GM12878 (cell line): ENCODE measurements at regions not wholly inside any gene's neighbourhood (a gene's known extent, or its start where the extent isn't known, plus 50 kb on each side); places are given as distances from the start of the nearest gene placed in this dataset.

ENCODE experiments used
- ATAC-seq: fragments of 200-7000 bp; cut with Tn5 transposase; 3 replicates; pipeline ENCODE4 v1.9.1; 2020; ENCODE audit warnings: mild to moderate bottlenecking, moderate library complexity
- BruUV-seq: library from RNA; stranded (reverse); fragments of 400-500 nt; replicated peaks from 2 replicates; lab custom pipeline; 2021; lab: Mats Ljungman, UMichigan
- CTCF ChIA-PET: fragments of 300-600 bp; sonication (Branson Sonifier 250); formaldehyde crosslinking; extraction: SDS; loops from one replicate; lab custom pipeline; 2021; ENCODE audit warnings: inconsistent platforms; lab: Yijun Ruan, JAX
- POLR2A ChIA-PET: fragments of 350-600 bp; formaldehyde crosslinking; extraction: SDS; loops from one replicate; lab custom pipeline; 2021; ENCODE audit warnings: inconsistent platforms; lab: Charles Lee
- RAD21 ChIA-PET: fragments of 300-600 bp; sonication (Branson Sonifier 250); formaldehyde crosslinking; loops from one replicate; lab custom pipeline; 2023; ENCODE audit warnings: antibody characterized with exemption; ENCODE audit not compliant: unreplicated experiment; lab: Charles Lee
- SMC1A ChIA-PET: fragments of 300-600 bp; sonication (Branson Sonifier 250); formaldehyde crosslinking; loops from one replicate; lab custom pipeline; 2023; ENCODE audit not compliant: unreplicated experiment, uncharacterized antibody; lab: Charles Lee
- DNase-seq: peaks from one replicate; pipeline ENCODE4 v3.0.0-alpha.2; 2011; ENCODE audit warnings: low read depth, low spot score
- FAIRE-seq: peaks from 3 replicates; lab custom pipeline; 2011; peaks lifted over from hg19 to GRCh38; lab: Jason Lieb, UNC
- H2AFZ ChIP-seq: 2 replicates; pipeline ENCODE4 v1.6.0; 2011; ENCODE audit warnings: low read depth, low read length, control low read depth; ENCODE audit not compliant: control insufficient read depth
- H3K27ac ChIP-seq: 2 replicates; pipeline ENCODE4 v1.5.1; 2011; ENCODE audit warnings: control low read depth; ENCODE audit not compliant: control insufficient read depth, insufficient read depth
- H3K27me3 ChIP-seq, 2 experiments: replicated peaks in 1 of 2; 2 replicates each; pipeline versions ENCODE4 v1.6.0 to v1.6.1; 2011; ENCODE audit warnings: low read length in 1 of 2; ENCODE audit not compliant: control insufficient read depth in 2 of 2, insufficient read depth in 2 of 2
- H3K36me3 ChIP-seq, 2 experiments: 2 replicates each; pipeline ENCODE4 v1.5.1; 2011; ENCODE audit warnings: low read length in 1 of 2; ENCODE audit not compliant: control insufficient read depth in 2 of 2, insufficient read depth in 2 of 2
- H3K4me1 ChIP-seq: 2 replicates; pipeline ENCODE4 v1.6.1; 2011; ENCODE audit warnings: mild to moderate bottlenecking, low read length, moderate library complexity, mixed read lengths; ENCODE audit not compliant: control insufficient read depth, insufficient read depth
- H3K4me2 ChIP-seq: 2 replicates; pipeline ENCODE4 v1.6.0; 2011; ENCODE audit warnings: control low read depth; ENCODE audit not compliant: control insufficient read depth, insufficient read depth
- H3K4me3 ChIP-seq: fragments of 200-600 bp; sonication (generic); 2 replicates; pipeline ENCODE4 v1.5.1; 2016
- H3K79me2 ChIP-seq: 2 replicates; pipeline ENCODE4 v1.6.0; 2011; ENCODE audit warnings: low read length; ENCODE audit not compliant: control insufficient read depth, insufficient read depth
- H3K9ac ChIP-seq: 2 replicates; pipeline ENCODE4 v1.8.0; 2011; ENCODE audit warnings: low read length, control low read depth, mixed read lengths; ENCODE audit not compliant: control insufficient read depth, insufficient read depth
- H3K9me3 ChIP-seq: replicated peaks from 3 replicates; pipeline ENCODE4 v1.5.1; 2011; ENCODE audit warnings: mild to moderate bottlenecking, low read length; ENCODE audit not compliant: control insufficient read depth, insufficient read depth
- H4K20me1 ChIP-seq: 2 replicates; pipeline ENCODE4 v1.6.0; 2011; ENCODE audit not compliant: control insufficient read depth, insufficient read depth
- BRCA1 ChIP-seq: IDR thresholded peaks from 2 replicates; pipeline ENCODE4 v1.6.1; 2011; ENCODE audit warnings: low read depth, low read length, improper control_type of control experiment
- CBFB ChIP-seq: IDR thresholded peaks from 2 replicates; pipeline ENCODE4 v1.6.1; 2016; ENCODE audit warnings: antibody characterized with exemption, low read depth
- CBX3 ChIP-seq: fragments of 200-600 bp; sonication (generic); IDR thresholded peaks from 2 replicates; pipeline ENCODE4 v1.6.1; 2016; ENCODE audit warnings: low read depth, borderline replicate concordance
- FOXM1 ChIP-seq: IDR thresholded peaks from 2 replicates; pipeline ENCODE4 v1.6.1; 2012; ENCODE audit warnings: low read depth, mild to moderate bottlenecking, inconsistent platforms, low read length, moderate library complexity
- HCFC1 ChIP-seq: fragments of 150-350 bp; IDR thresholded peaks from 2 replicates; pipeline ENCODE4 v1.6.1; 2014; ENCODE audit warnings: low read length
- HDAC2 ChIP-seq: fragments of 200-600 bp; sonication (generic); IDR thresholded peaks from 2 replicates; pipeline ENCODE4 v1.6.1; 2017
- IKZF1 ChIP-seq: fragments of 450-650 bp; conservative IDR thresholded peaks from 2 replicates; pipeline ENCODE4 v1.6.1; 2017; ENCODE audit warnings: antibody characterized with exemption, mild to moderate bottlenecking
- MTA3 ChIP-seq: IDR thresholded peaks from 2 replicates; pipeline ENCODE4 v1.6.1; 2012; ENCODE audit warnings: low read length, inconsistent platforms, borderline replicate concordance
- NRF1 ChIP-seq: conservative IDR thresholded peaks from 2 replicates; pipeline ENCODE4 v1.6.1; 2011; ENCODE audit warnings: mild to moderate bottlenecking, low read depth, low read length, improper control_type of control experiment
- PAX5 ChIP-seq: IDR thresholded peaks from 2 replicates; pipeline ENCODE4 v1.6.1; 2011; ENCODE audit warnings: low read depth, low read length, borderline replicate concordance
- RBBP5 ChIP-seq: fragments of 200-600 bp; sonication (generic); conservative IDR thresholded peaks from 2 replicates; pipeline ENCODE4 v1.6.1; 2016
- SP1 ChIP-seq: IDR thresholded peaks from one replicate; pipeline ENCODE4 v1.6.1; 2011; ENCODE audit warnings: low read depth, low read length
- SREBF2 ChIP-seq: IDR thresholded peaks from 2 replicates; pipeline ENCODE4 v1.6.1; 2012; ENCODE audit warnings: mild to moderate bottlenecking, low read length
- TCF12 ChIP-seq: IDR thresholded peaks from 2 replicates; pipeline ENCODE4 v1.6.1; 2011; ENCODE audit warnings: low read depth, mild to moderate bottlenecking, low read length
- TCF7 ChIP-seq: IDR thresholded peaks from 2 replicates; pipeline ENCODE4 v1.6.1; 2014; ENCODE audit warnings: antibody characterized with exemption, borderline replicate concordance
- ZNF24 ChIP-seq: fragments of 450-650 bp; IDR thresholded peaks from 2 replicates; pipeline ENCODE4 v1.6.1; 2017; ENCODE audit warnings: antibody characterized with exemption, mild to moderate bottlenecking
- ZZZ3 ChIP-seq: IDR thresholded peaks from 2 replicates; pipeline ENCODE4 v1.6.1; 2011; ENCODE audit warnings: low read depth; ENCODE audit not compliant: control insufficient read depth, insufficient read length
- WGBS: methylation state at CpG from one replicate; pipeline ENCODE4 v1.1.6; 2016; ENCODE audit warnings: low lambda C conversion rate; ENCODE audit not compliant: insufficient replicate concordance, insufficient coverage; ENCODE audit errors: missing lambda C conversion rate; 5-methylcytosine and 5-hydroxymethylcytosine counted together
- in situ Hi-C: fragments of 300-500 bp; cut with MboI; formaldehyde crosslinking; loops from 9 replicates; pipeline ENCODE4 v1.14.3; 2018; ENCODE audit warnings: mixed read lengths
- intact Hi-C: fragments of 100-400 bp; cut with micrococcal nuclease; formaldehyde crosslinking; loops from one replicate; pipeline ENCODE4 v1.14.2; 2022; ENCODE audit not compliant: unreplicated experiment

- TF ChIP-seq SP1 (no peak), BRCA1 (no peak), PAX5 (no peak), SREBF2 (no peak), CBFB (no peak), NRF1 (no peak), ZZZ3 (no peak), TCF12 (no peak)
These were observed 800.2 kb downstream of the EFNB2 start (continued) for GRCh38 chr13:105735281-105735680.

GRCh38 chr13:105732806-105733529 lies 802.5 kb downstream of the EFNB2 start:
- no peaks in the 10 kb centered on the region for H4K20me1 ChIP-seq
- DNase-seq (no peak), FAIRE-seq (no peak), ATAC-seq (no peak)
- no peaks in the 10 kb centered on the region for H3K36me3 ChIP-seq
- ChIA-PET RAD21 (no interaction called here), SMC1A (interaction anchor here (0.6 to 1.3 kb wide), 3 partner anchors 9 to 102 kb away, joined by 3 to 5 read pairs (median 3); no protein-coding TSS in a partner anchor), CTCF (no interaction called here), POLR2A (no interaction called here)
- no TSS peak for BruUV-seq
- H2AFZ ChIP-seq, result no peak overlapping the region
- no peak overlapping the region for H3K4me3 ChIP-seq
- H3K27ac ChIP-seq, result no peak overlapping the region
- no peaks in the 10 kb centered on the region for H3K4me1 ChIP-seq
- WGBS, result 43% methylated on average over 5 of the region's 5 CpGs
- H3K79me2 ChIP-seq, result no peaks in the 10 kb centered on the region
- in situ Hi-C loops, result no loop called here
- intact Hi-C loops, result no loop called here
- H3K9ac ChIP-seq, result no peak overlapping the region
- H3K27me3 ChIP-seq, result no peaks in the 10 kb centered on the region
- no peaks in the 10 kb centered on the region for H3K9me3 ChIP-seq
- no peak overlapping the region for H3K4me2 ChIP-seq
- no peak for TF ChIP-seq RBBP5
- no peak for TF ChIP-seq CBX3
- TF ChIP-seq ZZZ3, result no peak
- TF ChIP-seq TCF7, result no peak
- TF ChIP-seq HDAC2, result no peak
- no peak for TF ChIP-seq FOXM1
- no peak for TF ChIP-seq IKZF1
- no peak for TF ChIP-seq HCFC1
- TF ChIP-seq ZNF24, result no peak
- no peak for TF ChIP-seq MTA3
